ENCODE measurements at regions not wholly inside any gene's neighbourhood (a gene's known extent, or its start where the extent isn't known, plus 50 kb on each side); places are given as distances from the start of the nearest gene placed in this dataset.

- in situ Hi-C loops (cut with HindIII; ENCODE audit: low sequenced_read_pairs) = no loop called here
- DNase-seq (ENCODE audit: low read depth, low spot score) = no peak
- H3K4me3 ChIP-seq (ENCODE audit: low read depth, low read length) = no peak overlapping the region
- no peak for TF ChIP-seq CTCF (IDR thresholded peaks at IDR 0.05; ENCODE audit: low read depth, low read length)
Observed at GRCh38 chr16:79810449-79811189, 210.1 kb upstream of the MAF start.

DNA sequence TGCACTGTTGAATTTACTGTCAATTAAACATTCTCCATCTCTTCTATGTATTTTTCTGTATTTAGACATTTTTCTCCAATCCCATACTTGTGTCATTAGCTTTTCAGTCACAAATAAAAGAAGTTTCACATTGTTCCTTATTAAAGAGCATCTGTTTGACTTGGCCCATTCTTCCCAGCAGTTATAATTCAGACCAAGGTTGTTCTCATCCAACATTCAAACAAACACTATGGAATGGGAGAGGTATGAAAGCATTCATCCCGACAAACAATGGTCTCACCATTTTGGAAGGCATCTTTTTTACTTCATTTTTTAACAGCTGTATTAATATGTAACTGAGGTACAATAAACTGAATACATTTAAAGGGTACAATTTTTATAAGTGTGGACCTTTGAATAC, 208.8 kb upstream of the MAF start:
- in situ Hi-C loops (cut with HindIII; ENCODE audit: low sequenced_read_pairs) = no loop called here

GRCh38 chr16:79808731-79809130, 208.2 kb upstream of the MAF start:
- H3K4me3 ChIP-seq (ENCODE audit: low read depth, low read length) = no peak overlapping the region
- TF ChIP-seq CTCF (IDR thresholded peaks at IDR 0.05; ENCODE audit: low read depth, low read length) = no peak
- no peak for DNase-seq (ENCODE audit: low read depth, low spot score)
- in situ Hi-C loops (cut with HindIII; ENCODE audit: low sequenced_read_pairs) = no loop called here

More for the DNA sequence above, 208.8 kb upstream of the MAF start:
- no peak overlapping the region for H3K4me3 ChIP-seq (ENCODE audit: low read depth, low read length)
- no peak for DNase-seq (ENCODE audit: low read depth, low spot score)
- TF ChIP-seq CTCF (IDR thresholded peaks at IDR 0.05; ENCODE audit: low read depth, low read length) = no peak

DNA sequence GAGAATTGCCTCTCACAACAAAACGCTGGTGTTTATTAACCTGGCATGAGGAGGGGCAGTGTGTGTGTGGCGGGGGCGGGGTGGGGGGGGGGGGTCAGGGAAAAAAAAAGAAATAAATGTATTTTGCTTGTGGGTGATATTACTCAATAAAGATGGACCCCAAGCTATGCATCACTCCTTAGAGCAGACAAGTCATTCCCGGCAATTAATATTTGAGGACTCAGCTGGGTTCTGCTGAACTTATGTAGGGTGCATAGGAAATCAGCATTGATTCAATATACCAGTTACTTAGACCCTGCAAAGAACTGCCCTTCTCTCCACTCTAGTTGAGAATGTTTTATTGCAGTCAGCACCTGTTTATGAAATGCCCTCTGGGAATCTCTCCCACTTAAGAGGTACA, 206.2 kb upstream of the MAF start:
- H3K4me3 ChIP-seq (ENCODE audit: low read depth, low read length) = no peak overlapping the region
- in situ Hi-C loops (cut with HindIII; ENCODE audit: low sequenced_read_pairs) = no loop called here
- DNase-seq (ENCODE audit: low read depth, low spot score) = no peak
- no peak for TF ChIP-seq CTCF (IDR thresholded peaks at IDR 0.05; ENCODE audit: low read depth, low read length)

DNA sequence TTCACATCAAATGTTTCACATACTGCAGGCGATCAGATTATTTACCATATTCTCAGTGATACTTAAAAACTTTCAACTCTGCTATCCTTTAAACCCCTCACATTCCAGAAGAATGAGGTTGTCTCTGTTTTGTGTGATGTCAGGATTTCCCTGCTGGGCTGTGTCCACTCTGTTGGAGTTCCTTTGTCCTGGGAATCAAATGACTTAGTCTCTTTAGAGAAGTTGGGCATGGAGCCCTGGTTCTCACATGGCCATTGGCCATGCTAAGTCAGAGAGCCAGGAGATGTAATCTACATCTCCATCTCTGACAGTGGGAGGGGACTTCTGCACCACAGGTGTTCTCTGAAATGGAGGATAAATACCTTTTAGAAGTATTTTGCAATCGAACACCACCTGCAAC, 205.1 kb upstream of the MAF start:
- TF ChIP-seq CTCF (IDR thresholded peaks at IDR 0.05; ENCODE audit: low read depth, low read length) = no peak
- in situ Hi-C loops (cut with HindIII; ENCODE audit: low sequenced_read_pairs) = no loop called here
- no peak overlapping the region for H3K4me3 ChIP-seq (ENCODE audit: low read depth, low read length)
- peak; percentile 46 for DNase-seq (ENCODE audit: low read depth, low spot score)

GRCh38 chr16:79801646-79802045, 201.1 kb upstream of the MAF start:
- in situ Hi-C loops (cut with HindIII; ENCODE audit: low sequenced_read_pairs) = no loop called here
- DNase-seq (ENCODE audit: low read depth, low spot score) = no peak

More at GRCh38 chr16:79801646-79802045, 201.1 kb upstream of the MAF start:
- no peak overlapping the region for H3K4me3 ChIP-seq (ENCODE audit: low read depth, low read length)
- no peak for TF ChIP-seq CTCF (IDR thresholded peaks at IDR 0.05; ENCODE audit: low read depth, low read length)
